GM13977 (cell line): ENCODE measurements at regions not wholly inside any gene's neighbourhood (a gene's known extent, or its start where the extent isn't known, plus 50 kb on each side); places are given as distances from the start of the nearest gene placed in this dataset.

ENCODE experiments used
- DNase-seq: peaks from one replicate; pipeline ENCODE4 v3.0.0; 2012; ENCODE audit warnings: low spot score
- in situ Hi-C: fragments of 300-500 bp; cut with MboI; formaldehyde crosslinking; loops from one replicate; pipeline ENCODE4 v1.12.0; 2022; ENCODE audit warnings: low sequenced_read_pairs, low pct_unique_long_range_greater_than_20kb, mixed read lengths, inconsistent platforms; ENCODE audit not compliant: unreplicated experiment
- TF ChIP-seq, protein P1 (sequence below): IDR thresholded peaks from 2 replicates; pipeline ENCODE4 v1.5.1; 2012; ENCODE audit warnings: mild to moderate bottlenecking, control low read depth; ENCODE audit not compliant: insufficient read depth; ENCODE audit errors: extremely low read depth, missing control alignments

DNA sequence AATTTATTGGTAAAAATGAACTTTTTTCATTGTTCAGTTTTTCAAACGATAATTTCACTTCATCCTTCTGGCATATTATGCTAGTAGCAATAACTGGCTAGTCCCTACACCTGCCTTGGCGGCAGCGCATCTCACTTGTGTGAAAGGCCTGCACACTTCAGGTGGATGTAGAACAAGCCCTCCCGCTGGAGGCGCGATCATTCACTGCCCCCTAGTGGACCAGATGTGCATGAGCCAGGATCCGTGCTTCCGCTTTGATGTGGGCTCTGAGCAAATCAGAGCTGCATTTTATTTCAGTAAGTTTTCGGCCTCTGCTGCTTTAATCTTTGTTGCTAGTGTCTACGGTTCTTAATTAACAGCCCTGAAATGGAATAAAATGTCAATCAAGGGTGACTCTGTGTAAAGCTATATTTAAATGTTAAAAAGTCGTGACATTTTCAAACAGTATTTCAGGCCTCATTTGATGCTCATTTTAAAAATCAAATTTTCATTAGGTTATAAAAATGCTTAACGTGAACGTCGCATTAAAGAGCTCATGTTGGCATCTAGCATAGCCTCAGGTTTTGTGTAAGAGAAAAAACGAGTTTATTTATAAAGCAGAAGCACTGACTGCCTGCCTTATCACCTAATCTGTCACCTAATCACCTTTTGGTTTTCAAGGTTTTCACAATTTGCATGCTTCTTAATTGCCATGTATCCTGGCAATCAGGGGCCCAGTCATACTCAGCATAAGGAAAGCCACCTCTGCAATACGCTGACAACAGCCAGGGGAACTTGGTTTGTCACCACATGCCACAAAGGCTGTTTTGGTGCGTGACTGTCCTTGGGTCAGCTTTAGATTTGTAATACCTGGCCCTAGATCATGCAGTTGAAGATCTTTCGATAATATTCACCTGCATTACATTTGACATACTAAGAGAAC is 112.2 kb downstream of the TEX26 start:
- TF ChIP-seq, protein P1, sequence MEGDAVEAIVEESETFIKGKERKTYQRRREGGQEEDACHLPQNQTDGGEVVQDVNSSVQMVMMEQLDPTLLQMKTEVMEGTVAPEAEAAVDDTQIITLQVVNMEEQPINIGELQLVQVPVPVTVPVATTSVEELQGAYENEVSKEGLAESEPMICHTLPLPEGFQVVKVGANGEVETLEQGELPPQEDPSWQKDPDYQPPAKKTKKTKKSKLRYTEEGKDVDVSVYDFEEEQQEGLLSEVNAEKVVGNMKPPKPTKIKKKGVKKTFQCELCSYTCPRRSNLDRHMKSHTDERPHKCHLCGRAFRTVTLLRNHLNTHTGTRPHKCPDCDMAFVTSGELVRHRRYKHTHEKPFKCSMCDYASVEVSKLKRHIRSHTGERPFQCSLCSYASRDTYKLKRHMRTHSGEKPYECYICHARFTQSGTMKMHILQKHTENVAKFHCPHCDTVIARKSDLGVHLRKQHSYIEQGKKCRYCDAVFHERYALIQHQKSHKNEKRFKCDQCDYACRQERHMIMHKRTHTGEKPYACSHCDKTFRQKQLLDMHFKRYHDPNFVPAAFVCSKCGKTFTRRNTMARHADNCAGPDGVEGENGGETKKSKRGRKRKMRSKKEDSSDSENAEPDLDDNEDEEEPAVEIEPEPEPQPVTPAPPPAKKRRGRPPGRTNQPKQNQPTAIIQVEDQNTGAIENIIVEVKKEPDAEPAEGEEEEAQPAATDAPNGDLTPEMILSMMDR = peak; percentile 95
- in situ Hi-C loops = no loop called here
- DNase-seq = peak; percentile 80

DNA sequence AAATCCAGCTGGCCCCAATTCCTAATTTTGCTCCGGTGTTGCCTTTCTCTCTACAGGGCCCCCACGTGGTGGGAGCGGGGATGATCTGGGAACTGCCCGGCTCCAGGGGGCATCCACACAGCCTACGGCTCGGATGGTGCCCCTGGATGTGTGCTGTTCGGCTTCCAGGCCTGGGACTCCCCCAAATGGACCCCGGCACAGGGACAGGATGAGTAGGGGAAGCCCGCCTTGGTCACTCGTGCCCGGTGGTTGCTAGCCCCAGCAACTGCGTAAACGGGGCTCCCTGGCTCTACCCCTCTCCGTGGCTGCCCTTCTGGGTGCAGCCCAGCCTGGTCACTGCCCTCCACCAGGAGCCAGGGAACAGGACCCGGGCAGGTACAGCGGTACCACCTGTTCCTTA is 111.5 kb downstream of the TEX26 start:
- TF ChIP-seq, protein P1 = peak; percentile 41
- in situ Hi-C loops = no loop called here
- no peak for DNase-seq

DNA sequence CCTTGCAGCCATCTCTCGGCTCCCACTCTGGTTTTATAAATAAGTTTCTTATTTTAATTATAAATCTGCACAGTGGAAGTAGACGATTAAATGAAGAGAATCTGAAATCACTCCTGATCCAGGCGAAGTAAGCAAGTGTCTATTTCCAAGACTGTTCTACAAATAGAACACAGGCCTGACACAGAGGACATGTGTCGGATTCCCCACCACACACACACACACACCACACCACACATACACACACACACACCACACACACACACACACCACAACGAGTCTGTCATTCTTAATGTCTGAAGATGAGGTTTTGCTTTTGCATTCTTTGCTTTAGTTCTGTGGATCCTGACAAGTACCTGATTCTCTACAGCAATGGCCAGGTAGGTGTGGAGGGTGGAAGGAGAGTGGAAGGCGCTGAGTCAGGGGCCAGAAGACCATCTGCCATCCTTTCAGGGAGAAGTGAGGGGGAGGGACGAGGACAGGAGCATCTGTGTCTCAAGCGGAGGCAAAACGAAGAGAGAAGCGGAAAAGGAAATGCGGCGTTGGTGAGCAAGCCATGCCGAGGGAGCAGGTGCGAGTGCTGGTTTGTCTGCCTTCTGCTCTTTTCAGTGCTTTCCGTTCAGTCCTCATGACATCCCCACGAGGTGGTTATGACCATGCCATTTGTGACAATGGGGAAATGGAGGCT is 110.2 kb downstream of the TEX26 start:
- no peak for DNase-seq

DNA sequence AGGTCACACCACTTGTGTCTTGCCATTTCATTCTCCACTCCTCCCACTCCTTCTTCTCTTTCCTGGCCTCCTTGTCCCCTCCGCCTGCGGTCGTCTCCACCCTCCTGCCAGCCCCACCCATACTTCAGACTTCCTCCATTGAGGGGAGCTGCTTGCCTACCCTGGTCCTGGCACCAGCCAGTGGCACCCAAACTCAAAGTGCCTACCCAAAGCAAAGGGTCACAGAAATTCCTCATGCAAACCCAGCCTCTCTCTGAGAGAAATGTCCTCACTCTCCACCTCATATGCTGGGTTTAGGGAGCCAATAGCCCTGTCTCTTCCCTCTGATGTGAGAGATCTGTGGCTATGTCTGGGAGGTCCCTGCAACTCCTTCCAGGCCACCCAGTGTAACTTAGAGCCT is 109.6 kb downstream of the TEX26 start:
- TF ChIP-seq, protein P1 = no peak
- in situ Hi-C loops = no loop called here
- DNase-seq = no peak

More for the DNA sequence above, 110.2 kb downstream of the TEX26 start:
- in situ Hi-C loops = no loop called here
- TF ChIP-seq, protein P1 = no peak

- in situ Hi-C loops = no loop called here
- TF ChIP-seq, protein P1 = no peak
- peak; percentile 43 for DNase-seq
Observed at GRCh38 chr13:31038834-31039552, 106.5 kb downstream of the TEX26 start.

DNA sequence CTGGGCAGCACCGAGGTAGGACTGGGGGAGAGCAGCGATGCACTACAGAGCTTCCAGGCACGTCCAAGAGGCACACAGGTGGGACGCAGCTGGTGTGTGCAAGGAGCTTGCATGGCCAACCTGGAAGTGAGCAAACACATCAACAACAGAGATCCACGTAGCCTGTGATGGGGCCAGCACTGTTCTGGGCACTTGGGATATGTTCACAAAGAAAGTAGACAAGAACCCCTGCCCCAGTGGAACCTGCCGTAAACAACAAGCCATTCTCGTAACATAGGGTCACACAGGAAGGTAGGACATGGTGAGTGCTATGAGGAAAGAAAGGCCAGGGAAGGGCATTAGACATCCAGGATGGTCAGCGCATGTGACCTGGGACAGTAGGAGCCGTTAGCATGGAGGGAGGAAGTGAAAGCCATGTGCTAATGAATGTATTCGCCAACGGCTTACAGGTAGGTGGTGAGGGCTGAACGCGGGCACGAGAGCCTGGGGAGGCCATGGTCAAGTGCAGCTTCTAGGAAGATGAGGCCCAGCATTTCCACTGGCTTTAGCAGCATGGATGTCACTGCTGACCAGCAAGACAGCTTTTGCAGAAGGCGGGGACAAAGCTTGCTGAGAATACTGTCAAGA is 105.5 kb downstream of the TEX26 start:
- TF ChIP-seq, protein P1 = no peak
- in situ Hi-C loops = no loop called here
- DNase-seq = no peak
